Esophagus mucosa (tissue), 1 donor: ENCODE measurements at regions not wholly inside any gene's neighbourhood (a gene's known extent, or its start where the extent isn't known, plus 50 kb on each side); places are given as distances from the start of the nearest gene placed in this dataset.

Source experiments
- ATAC-seq: fragments of 200-7000 bp; cut with Tn5 transposase; one replicate; pipeline ENCODE4 v1.9.1; 2020
- donor health status: DM: yes; HTN: yes; CAD: no.

GRCh38 chr7:18369011-18369410 is 126.5 kb upstream of the HDAC9 start:
- no peak for ATAC-seq

GRCh38 chr7:18370633-18371032 is 124.9 kb upstream of the HDAC9 start:
- ATAC-seq: no peak

- no peak for ATAC-seq
Observed at GRCh38 chr7:18378989-18379605, 116.5 kb upstream of the HDAC9 start.

GRCh38 chr7:18384491-18385143 is 110.9 kb upstream of the HDAC9 start:
- ATAC-seq: no peak

GRCh38 chr7:18386607-18387006 is 108.9 kb upstream of the HDAC9 start:
- ATAC-seq: no peak

GRCh38 chr7:18387191-18387735 is 108.3 kb upstream of the HDAC9 start:
- ATAC-seq: no peak

- ATAC-seq: no peak
Observed at GRCh38 chr7:18390535-18390907, 105.0 kb upstream of the HDAC9 start.

GRCh38 chr7:18393465-18394118 is 102.0 kb upstream of the HDAC9 start:
- ATAC-seq: no peak

GRCh38 chr7:18395868-18396267 is 99.7 kb upstream of the HDAC9 start:
- no peak for ATAC-seq

- no peak for ATAC-seq
Observed at GRCh38 chr7:18396953-18397352, 98.6 kb upstream of the HDAC9 start.

GRCh38 chr7:18399436-18400235 is 95.9 kb upstream of the HDAC9 start:
- no peak for ATAC-seq

GRCh38 chr7:18400275-18400674 is 95.3 kb upstream of the HDAC9 start:
- ATAC-seq: no peak

GRCh38 chr7:18400726-18401125 is 94.8 kb upstream of the HDAC9 start:
- no peak for ATAC-seq

- no peak for ATAC-seq
Observed at GRCh38 chr7:18401757-18402156, 93.8 kb upstream of the HDAC9 start.

GRCh38 chr7:18402488-18403183 is 92.9 kb upstream of the HDAC9 start:
- no peak for ATAC-seq

- no peak for ATAC-seq
Observed at GRCh38 chr7:18405726-18406125, 89.8 kb upstream of the HDAC9 start.

- peak; percentile 25 for ATAC-seq
Observed at GRCh38 chr7:18407385-18407784, 88.2 kb upstream of the HDAC9 start.

GRCh38 chr7:18408461-18408860 is 87.1 kb upstream of the HDAC9 start:
- ATAC-seq: no peak

- ATAC-seq: no peak
Observed at GRCh38 chr7:18408868-18409267, 86.7 kb upstream of the HDAC9 start.

GRCh38 chr7:18413447-18413846 is 82.1 kb upstream of the HDAC9 start:
- ATAC-seq: no peak

GRCh38 chr7:18414885-18415284 is 80.7 kb upstream of the HDAC9 start:
- ATAC-seq: no peak

GRCh38 chr7:18416988-18417387 is 78.6 kb upstream of the HDAC9 start:
- no peak for ATAC-seq
